Astrocyte of the cerebellum (primary cell): ENCODE measurements at regions not wholly inside any gene's neighbourhood (a gene's known extent, or its start where the extent isn't known, plus 50 kb on each side); places are given as distances from the start of the nearest gene placed in this dataset.

Source experiments
- DNase-seq: peaks from one replicate; pipeline ENCODE4 v3.0.0-alpha.2; 2011; ENCODE audit warnings: low read depth
- H3K4me3 ChIP-seq: 2 replicates; pipeline ENCODE4 v1.5.1; 2011; ENCODE audit warnings: mild to moderate bottlenecking, low read depth, low read length, moderate library complexity
- in situ Hi-C: cut with HindIII; loops from 2 replicates; pipeline ENCODE4 v1.10.0; 2017; ENCODE audit warnings: low sequenced_read_pairs
- TF ChIP-seq, protein P1 (sequence below): IDR thresholded peaks from 2 replicates; pipeline ENCODE4 v1.5.1; 2012; ENCODE audit warnings: low read length, low read depth, moderate library complexity, mild to moderate bottlenecking; ENCODE audit errors: missing control alignments

DNA sequence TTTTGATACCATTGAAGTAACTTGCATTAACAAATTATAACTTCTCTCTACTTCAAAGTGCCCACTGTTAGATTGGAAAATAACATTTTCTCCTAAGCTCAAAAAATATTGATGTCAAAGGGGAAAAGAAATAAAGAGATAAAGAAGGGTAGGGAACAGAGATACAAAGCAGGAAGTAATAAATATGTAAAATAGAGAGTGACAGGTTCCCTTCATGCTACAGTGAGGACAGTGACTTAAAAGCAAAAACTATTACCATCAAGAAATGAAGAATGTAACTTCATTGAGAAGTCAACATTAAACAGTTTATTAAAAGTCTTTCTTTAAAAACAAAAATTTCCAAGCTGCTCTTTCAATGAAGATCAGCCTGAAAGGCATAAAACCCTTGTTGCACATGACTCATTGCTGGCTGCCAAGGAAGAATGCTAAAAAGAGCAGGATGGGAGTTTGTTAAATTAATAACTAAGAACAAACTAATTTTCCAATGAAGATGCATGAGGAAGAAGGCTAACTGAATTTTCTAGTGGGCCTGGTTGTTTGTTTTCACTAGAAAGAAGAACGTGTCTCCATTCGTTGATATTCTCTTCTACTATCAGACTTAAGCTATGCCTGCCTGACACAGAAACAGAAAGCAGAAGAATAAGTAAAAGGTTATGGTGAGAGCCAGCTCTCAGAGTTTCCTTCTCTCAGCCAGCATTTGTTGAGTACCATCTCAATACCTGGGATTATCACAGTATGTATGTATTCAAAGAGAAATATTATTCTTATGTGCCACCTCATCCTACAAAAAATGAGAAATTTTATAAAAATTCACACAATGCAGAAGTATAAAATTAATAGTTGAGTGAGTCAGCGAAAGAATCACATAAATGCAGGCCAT is 197.8 kb upstream of the NREP start:
- no peak overlapping the region for H3K4me3 ChIP-seq
- TF ChIP-seq, protein P1, sequence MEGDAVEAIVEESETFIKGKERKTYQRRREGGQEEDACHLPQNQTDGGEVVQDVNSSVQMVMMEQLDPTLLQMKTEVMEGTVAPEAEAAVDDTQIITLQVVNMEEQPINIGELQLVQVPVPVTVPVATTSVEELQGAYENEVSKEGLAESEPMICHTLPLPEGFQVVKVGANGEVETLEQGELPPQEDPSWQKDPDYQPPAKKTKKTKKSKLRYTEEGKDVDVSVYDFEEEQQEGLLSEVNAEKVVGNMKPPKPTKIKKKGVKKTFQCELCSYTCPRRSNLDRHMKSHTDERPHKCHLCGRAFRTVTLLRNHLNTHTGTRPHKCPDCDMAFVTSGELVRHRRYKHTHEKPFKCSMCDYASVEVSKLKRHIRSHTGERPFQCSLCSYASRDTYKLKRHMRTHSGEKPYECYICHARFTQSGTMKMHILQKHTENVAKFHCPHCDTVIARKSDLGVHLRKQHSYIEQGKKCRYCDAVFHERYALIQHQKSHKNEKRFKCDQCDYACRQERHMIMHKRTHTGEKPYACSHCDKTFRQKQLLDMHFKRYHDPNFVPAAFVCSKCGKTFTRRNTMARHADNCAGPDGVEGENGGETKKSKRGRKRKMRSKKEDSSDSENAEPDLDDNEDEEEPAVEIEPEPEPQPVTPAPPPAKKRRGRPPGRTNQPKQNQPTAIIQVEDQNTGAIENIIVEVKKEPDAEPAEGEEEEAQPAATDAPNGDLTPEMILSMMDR, result no peak
- no peak for DNase-seq
- in situ Hi-C loops, result no loop called here

GRCh38 chr5:111953351-111954127 is 196.5 kb upstream of the NREP start:
- in situ Hi-C loops, result no loop called here
- DNase-seq, result peak; percentile 84
- no peak overlapping the region for H3K4me3 ChIP-seq
- TF ChIP-seq, protein P1, result no peak

- DNase-seq, result no peak
- TF ChIP-seq, protein P1, result no peak
- in situ Hi-C loops, result no loop called here
- H3K4me3 ChIP-seq, result no peak overlapping the region
These were observed 195.6 kb upstream of the NREP start for GRCh38 chr5:111952555-111952954.

DNA sequence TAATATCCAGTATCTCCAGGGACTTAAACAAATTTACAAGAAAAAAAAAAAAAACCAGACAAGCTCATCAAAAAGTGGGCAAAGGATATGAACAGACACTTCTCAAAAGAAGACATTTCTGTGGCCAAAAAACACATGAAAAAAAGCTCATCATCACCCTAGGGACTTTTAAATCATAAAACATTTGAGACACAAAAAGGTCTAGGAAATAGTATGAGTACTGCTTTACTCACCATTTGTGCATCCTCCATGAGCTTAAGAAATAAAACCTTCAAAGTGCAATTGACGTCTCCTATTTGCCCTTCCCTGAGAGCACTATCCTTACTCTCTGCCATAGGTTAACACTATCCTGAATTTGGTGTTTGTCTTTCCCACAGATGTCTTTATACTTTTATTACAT is 193.7 kb upstream of the NREP start:
- in situ Hi-C loops, result no loop called here
- H3K4me3 ChIP-seq, result no peak overlapping the region
- DNase-seq, result no peak
- TF ChIP-seq, protein P1, result no peak

DNA sequence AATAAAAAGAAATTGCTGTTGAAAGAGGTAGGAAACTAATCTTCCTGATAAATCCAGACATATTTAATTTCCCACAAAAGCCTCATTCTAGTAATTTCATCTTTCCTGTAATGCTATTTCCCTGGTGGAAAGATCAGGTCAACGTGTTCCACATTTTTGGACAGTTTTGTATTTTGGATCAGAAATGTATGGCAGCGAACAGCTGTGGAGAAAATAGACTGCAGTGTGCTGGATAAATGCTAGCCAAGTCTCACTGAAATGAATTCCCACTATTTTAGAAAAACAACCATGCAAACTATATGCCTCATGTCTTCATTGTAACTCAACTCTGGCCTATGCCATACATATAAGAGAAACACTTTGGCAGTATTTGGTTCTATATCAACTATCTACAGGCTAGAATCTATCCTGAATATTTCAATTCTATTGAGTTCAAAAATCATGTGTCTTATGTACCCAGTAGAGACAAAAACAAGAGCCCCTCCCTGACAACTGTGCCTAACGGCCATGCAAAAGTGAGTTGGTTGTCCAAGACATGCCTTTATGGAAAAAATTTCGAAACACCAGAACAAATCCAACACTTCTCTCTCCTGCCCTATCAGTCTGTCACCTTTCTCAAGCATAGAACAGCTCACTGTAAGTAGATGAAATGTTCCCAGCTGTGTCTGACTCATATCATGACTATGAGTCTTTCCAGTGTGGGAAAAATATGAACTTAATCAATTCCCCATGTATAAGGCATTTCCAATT is 191.3 kb upstream of the NREP start:
- DNase-seq, result peak; percentile 90
- in situ Hi-C loops, result no loop called here
- TF ChIP-seq, protein P1, result no peak
- H3K4me3 ChIP-seq, result no peak overlapping the region

DNA sequence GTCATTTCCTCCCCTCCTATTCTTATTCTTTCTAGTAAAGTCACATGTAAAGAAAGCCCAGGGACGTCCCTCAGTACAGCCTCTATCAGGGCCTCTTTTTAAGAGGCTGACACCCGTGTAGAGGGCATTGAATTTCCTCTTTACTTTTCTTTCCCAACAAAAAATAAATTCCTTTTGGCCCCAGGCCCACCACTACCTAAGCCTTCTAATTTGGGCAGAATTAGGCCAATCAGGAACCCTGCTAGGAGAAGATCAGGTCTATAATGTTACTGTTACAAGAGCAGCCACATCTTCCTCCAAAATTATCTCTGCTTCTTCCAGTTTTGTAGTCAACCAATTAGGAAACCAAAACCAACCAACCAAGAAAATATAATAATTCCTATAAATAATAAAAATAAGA is 189.6 kb upstream of the NREP start:
- TF ChIP-seq, protein P1, result no peak
- H3K4me3 ChIP-seq, result no peak overlapping the region
- in situ Hi-C loops, result no loop called here
- no peak for DNase-seq
